ENCODE measurements at regions not wholly inside any gene's neighbourhood (a gene's known extent, or its start where the extent isn't known, plus 50 kb on each side); places are given as distances from the start of the nearest gene placed in this dataset.
"Not testable (repeated sequence)": the region's sequence is repeated elsewhere in the genome, so short reads cannot be mapped to it uniquely, and the experiment has no call there.

DNA sequence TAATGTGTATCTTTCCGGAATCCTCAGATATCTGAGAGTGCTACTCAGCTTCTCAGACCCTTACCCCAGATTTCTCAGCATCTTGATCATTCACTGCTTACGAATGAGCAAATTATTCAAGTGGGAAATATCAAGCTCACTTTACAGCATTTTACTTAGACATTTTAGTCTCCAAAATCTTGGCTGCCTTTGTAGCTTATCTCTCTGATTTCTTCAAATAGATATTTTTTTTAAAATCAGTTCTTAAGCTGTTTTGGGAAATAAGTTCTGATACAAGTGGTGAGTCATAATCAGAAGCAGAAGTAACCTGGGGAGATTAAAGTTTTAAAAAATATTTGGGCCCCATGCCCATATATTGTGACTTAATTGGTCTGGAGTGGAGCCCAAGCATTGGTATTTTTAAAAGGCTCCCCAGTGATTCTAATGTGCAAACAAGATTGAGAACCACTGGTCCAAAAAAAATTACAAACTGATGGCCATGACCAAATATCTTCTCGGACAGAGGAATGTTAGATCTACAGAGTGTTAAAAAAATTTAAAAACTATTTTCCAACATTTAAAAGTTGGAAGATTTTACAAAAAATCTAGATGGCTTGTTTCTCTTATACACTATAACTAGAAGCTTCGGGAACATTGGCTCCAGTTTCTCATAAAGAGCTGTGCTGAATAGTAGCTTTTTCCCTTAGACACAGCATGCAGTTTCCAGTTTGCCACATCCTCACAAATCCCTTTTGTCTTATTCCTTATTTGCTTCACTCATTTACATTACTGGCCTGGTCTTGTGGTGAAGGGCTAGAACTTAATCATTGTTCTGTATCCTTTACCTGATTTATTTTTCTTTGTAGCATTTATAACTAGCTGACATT, 87.8 kb upstream of the BMAL1 start (continued):
- TF ChIP-seq ATF2 (CRISPR knock-in tag; IDR thresholded peaks at IDR 0.05; ENCODE audit: borderline replicate concordance, low read depth) (no peak), IRF2 (CRISPR knock-in tag; IDR thresholded peaks at IDR 0.05; ENCODE audit: borderline replicate concordance, low read depth) (no peak), ZBTB21 (CRISPR knock-in tag; IDR thresholded peaks at IDR 0.05; ENCODE audit: borderline replicate concordance) (no peak), GABPB1 (CRISPR knock-in tag; IDR thresholded peaks at IDR 0.05) (no peak)

DNA sequence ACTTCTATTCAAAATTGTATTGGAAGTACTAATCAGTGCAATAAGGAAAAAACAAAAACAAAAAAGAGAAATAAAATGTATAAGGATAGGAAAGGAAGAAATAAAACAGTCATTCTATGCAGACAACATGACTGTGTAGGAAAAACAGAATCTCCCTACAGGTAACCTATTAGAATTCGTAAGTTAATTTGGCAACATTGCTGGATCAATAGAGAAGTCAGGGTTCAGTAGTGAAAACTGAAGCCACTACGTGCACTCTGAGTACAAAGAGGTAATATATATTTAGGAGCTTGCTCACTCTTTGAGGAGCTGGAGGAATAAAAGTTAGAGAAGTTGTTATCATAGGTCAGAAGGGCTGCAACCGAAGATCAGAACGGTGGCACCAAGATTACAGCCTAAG, 84.0 kb upstream of the BMAL1 start:
- no peak for ATAC-seq
- Mint-ChIP-seq H3K4me1 (no peaks in the 10 kb centered on the region), H3K27me3 (ENCODE audit: low read depth) (peaks cover 7% of the 10 kb centered on the region), H3K36me3 (peaks cover 40% of the 10 kb centered on the region), H3K9me3 (peaks cover 57% of the 10 kb centered on the region), H3K4me3 (no peak overlapping the region), H3K27ac (no peak overlapping the region)
- DNase-seq (ENCODE audit: low spot score): no peak
- CTCF ChIA-PET: no interaction called here
- POLR2A ChIA-PET: no interaction called here
- TF ChIP-seq ZNF671 (CRISPR knock-in tag; IDR thresholded peaks at IDR 0.05) (no peak), USF1 (CRISPR knock-in tag; IDR thresholded peaks at IDR 0.05) (no peak), ESRRA (CRISPR knock-in tag; IDR thresholded peaks at IDR 0.05; ENCODE audit: borderline replicate concordance) (no peak)

GRCh38 chr11:13197374-13197773, 80.2 kb upstream of the BMAL1 start:
- DNase-seq (ENCODE audit: low spot score); POLR2A ChIA-PET: not testable (repeated sequence)

DNA sequence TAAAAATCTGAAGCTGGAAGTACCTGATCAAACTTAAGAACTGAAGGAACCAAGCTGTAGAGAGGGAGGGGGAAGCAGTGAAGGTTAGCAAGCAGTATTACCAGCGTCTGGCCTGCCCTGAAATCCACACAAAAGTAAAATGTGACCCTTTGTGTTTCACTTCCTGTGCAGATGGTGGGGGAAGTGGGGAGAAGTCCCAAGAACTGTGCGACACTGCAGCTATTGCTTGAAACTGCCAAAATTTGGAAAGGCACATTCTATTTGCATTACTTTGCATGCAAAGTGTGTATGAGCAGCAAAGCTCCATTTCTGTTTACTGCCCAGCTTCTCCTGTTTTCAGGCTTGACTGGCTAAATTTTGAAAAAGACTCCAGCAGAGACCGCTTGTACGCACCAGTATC, 72.1 kb upstream of the BMAL1 start:
- no peaks in the 10 kb centered on the region for H3K27me3 Mint-ChIP-seq (ENCODE audit: low read depth)
- peak; percentile 22 for ATAC-seq
- TF ChIP-seq ZSCAN18 (CRISPR knock-in tag; IDR thresholded peaks at IDR 0.05): no peak
- no peak overlapping the region for H3K4me3 Mint-ChIP-seq
- no peak for DNase-seq (ENCODE audit: low spot score)
- H3K36me3 Mint-ChIP-seq: no peaks in the 10 kb centered on the region
- peaks cover 43% of the 10 kb centered on the region for H3K4me1 Mint-ChIP-seq
- ChIA-PET CTCF (interaction anchor here (0.5 to 4.3 kb wide), 7 partner anchors 33 to 916 kb away, joined by 3 to 30 read pairs (median 3); no protein-coding TSS in a partner anchor), POLR2A (interaction anchor here (0.5 kb wide), 1 partner anchor 168 kb away, joined by 3 read pairs; no protein-coding TSS in a partner anchor)
- peak overlapping the region; percentile 61; the same call in 1 of the 2 replicates for H3K27ac Mint-ChIP-seq
- H3K9me3 Mint-ChIP-seq: peaks cover 13% of the 10 kb centered on the region

More at GRCh38 chr11:13197374-13197773, 80.2 kb upstream of the BMAL1 start:
- H3K4me3 Mint-ChIP-seq; H3K27me3 Mint-ChIP-seq (ENCODE audit: low read depth); ATAC-seq; H3K4me1 Mint-ChIP-seq; H3K27ac Mint-ChIP-seq: not testable (repeated sequence)
- peaks cover 51% of the 10 kb centered on the region for H3K9me3 Mint-ChIP-seq
- CTCF ChIA-PET: interaction anchor here (0.6 kb wide), 1 partner anchor 9 kb away, joined by 3 read pairs; no protein-coding TSS in a partner anchor
- peaks cover 18% of the 10 kb centered on the region for H3K36me3 Mint-ChIP-seq

GRCh38 chr11:13206086-13206640, 71.4 kb upstream of the BMAL1 start:
- ChIA-PET POLR2A (no interaction called here), CTCF (interaction anchor here (0.8 to 4.3 kb wide), 8 partner anchors 9 to 875 kb away, joined by 3 to 30 read pairs (median 4); no protein-coding TSS in a partner anchor)
- Mint-ChIP-seq H3K4me1 (peaks cover 43% of the 10 kb centered on the region), H3K9me3 (peaks cover 8% of the 10 kb centered on the region), H3K27me3 (ENCODE audit: low read depth) (no peaks in the 10 kb centered on the region), H3K4me3 (no peak overlapping the region), H3K27ac (no peak overlapping the region), H3K36me3 (no peaks in the 10 kb centered on the region)
- DNase-seq (ENCODE audit: low spot score) (no peak), ATAC-seq (no peak)
- no peak for TF ChIP-seq KAT7 (CRISPR knock-in tag; IDR thresholded peaks at IDR 0.05; ENCODE audit: borderline replicate concordance)
- TF ChIP-seq ATF1 (CRISPR knock-in tag; IDR thresholded peaks at IDR 0.05): no peak
- no peak for TF ChIP-seq FOXP1 (CRISPR knock-in tag; IDR thresholded peaks at IDR 0.05; ENCODE audit: borderline replicate concordance)
- TF ChIP-seq TEAD4 (CRISPR knock-in tag; IDR thresholded peaks at IDR 0.05): no peak
- TF ChIP-seq, protein P1, sequence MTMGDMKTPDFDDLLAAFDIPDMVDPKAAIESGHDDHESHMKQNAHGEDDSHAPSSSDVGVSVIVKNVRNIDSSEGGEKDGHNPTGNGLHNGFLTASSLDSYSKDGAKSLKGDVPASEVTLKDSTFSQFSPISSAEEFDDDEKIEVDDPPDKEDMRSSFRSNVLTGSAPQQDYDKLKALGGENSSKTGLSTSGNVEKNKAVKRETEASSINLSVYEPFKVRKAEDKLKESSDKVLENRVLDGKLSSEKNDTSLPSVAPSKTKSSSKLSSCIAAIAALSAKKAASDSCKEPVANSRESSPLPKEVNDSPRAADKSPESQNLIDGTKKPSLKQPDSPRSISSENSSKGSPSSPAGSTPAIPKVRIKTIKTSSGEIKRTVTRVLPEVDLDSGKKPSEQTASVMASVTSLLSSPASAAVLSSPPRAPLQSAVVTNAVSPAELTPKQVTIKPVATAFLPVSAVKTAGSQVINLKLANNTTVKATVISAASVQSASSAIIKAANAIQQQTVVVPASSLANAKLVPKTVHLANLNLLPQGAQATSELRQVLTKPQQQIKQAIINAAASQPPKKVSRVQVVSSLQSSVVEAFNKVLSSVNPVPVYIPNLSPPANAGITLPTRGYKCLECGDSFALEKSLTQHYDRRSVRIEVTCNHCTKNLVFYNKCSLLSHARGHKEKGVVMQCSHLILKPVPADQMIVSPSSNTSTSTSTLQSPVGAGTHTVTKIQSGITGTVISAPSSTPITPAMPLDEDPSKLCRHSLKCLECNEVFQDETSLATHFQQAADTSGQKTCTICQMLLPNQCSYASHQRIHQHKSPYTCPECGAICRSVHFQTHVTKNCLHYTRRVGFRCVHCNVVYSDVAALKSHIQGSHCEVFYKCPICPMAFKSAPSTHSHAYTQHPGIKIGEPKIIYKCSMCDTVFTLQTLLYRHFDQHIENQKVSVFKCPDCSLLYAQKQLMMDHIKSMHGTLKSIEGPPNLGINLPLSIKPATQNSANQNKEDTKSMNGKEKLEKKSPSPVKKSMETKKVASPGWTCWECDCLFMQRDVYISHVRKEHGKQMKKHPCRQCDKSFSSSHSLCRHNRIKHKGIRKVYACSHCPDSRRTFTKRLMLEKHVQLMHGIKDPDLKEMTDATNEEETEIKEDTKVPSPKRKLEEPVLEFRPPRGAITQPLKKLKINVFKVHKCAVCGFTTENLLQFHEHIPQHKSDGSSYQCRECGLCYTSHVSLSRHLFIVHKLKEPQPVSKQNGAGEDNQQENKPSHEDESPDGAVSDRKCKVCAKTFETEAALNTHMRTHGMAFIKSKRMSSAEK (CRISPR knock-in tag; IDR thresholded peaks at IDR 0.05; ENCODE audit: borderline replicate concordance): no peak
